ENCODE measurements at regions not wholly inside any gene's neighbourhood (a gene's known extent, or its start where the extent isn't known, plus 50 kb on each side); places are given as distances from the start of the nearest gene placed in this dataset.

DNA sequence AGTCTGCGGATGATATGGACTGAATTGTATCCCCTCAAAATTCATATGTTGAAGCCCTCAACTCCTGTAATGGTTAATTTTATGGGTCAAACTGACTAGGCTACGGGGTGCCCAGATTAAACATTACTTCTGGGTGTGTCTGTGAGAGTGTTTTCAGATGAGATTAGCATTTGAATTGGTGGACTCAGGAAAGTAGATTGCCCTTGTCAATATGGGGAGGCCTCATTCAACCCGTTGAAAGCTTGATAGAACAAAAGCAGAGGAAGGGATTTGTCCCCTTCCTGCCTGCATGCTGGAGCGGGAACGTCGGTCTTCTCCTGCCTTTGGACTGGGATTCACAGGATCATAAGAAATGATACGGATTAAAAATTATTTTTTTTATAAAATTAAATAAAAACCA is 84.5 kb downstream of the BBS10 start:
- Histone ChIP-seq H3K4me3 (replicated peaks in 1 of 3) (no peak overlapping the region), H3K36me3 (no peaks in the 10 kb centered on the region), H3K4me1 (peaks cover 0 to 9% of the 10 kb centered on the region in 2 donors), H3K9me3 (no peaks in the 10 kb centered on the region), H3K27me3 (no peaks in the 10 kb centered on the region), H3K27ac (no peak overlapping the region)
- TF ChIP-seq, protein P1, sequence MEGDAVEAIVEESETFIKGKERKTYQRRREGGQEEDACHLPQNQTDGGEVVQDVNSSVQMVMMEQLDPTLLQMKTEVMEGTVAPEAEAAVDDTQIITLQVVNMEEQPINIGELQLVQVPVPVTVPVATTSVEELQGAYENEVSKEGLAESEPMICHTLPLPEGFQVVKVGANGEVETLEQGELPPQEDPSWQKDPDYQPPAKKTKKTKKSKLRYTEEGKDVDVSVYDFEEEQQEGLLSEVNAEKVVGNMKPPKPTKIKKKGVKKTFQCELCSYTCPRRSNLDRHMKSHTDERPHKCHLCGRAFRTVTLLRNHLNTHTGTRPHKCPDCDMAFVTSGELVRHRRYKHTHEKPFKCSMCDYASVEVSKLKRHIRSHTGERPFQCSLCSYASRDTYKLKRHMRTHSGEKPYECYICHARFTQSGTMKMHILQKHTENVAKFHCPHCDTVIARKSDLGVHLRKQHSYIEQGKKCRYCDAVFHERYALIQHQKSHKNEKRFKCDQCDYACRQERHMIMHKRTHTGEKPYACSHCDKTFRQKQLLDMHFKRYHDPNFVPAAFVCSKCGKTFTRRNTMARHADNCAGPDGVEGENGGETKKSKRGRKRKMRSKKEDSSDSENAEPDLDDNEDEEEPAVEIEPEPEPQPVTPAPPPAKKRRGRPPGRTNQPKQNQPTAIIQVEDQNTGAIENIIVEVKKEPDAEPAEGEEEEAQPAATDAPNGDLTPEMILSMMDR (IDR thresholded peaks at IDR 0.05), result no peak
- no peak for TF ChIP-seq POLR2A (IDR thresholded peaks at IDR 0.05)
- 81 to 86% methylated on average over 7 of the region's 7 CpGs for WGBS, 2 donors
- intact Hi-C loops (cut with DNase I), result no loop called here
- DNase-seq, result no peak

DNA sequence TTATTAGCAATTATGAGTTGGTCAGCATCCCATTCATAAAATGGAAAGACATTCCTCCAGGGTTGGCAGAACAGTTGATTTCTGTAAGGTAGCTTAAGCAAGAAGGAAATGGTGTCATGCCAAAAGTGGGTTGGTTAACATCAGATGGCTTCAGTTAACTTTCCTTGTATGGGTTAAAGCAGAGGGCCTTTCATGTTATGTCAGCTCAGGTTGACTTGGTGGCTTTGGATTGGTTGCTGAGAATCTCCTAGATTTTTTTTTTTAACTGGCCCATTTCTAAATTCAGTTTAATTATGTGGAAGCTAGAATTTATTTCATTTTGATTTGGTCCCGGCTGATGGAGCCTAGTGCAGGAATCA is 87.8 kb downstream of the BBS10 start:
- no peak for TF ChIP-seq POLR2A (IDR thresholded peaks at IDR 0.05)
- TF ChIP-seq, protein P1 (IDR thresholded peaks at IDR 0.05), result no peak
- DNase-seq, result no peak
- H3K4me1 ChIP-seq, result peaks cover 0 to 5% of the 10 kb centered on the region in 2 donors
- no peak overlapping the region for H3K4me3 ChIP-seq (replicated peaks in 1 of 3)
- no peaks in the 10 kb centered on the region for H3K9me3 ChIP-seq
- no peak overlapping the region for H3K27ac ChIP-seq
- 88 to 91% methylated on average over 1 of the region's 1 CpG for WGBS, 2 donors
- no peaks in the 10 kb centered on the region for H3K27me3 ChIP-seq
- no peaks in the 10 kb centered on the region for H3K36me3 ChIP-seq
- intact Hi-C loops (cut with DNase I), result no loop called here

DNA sequence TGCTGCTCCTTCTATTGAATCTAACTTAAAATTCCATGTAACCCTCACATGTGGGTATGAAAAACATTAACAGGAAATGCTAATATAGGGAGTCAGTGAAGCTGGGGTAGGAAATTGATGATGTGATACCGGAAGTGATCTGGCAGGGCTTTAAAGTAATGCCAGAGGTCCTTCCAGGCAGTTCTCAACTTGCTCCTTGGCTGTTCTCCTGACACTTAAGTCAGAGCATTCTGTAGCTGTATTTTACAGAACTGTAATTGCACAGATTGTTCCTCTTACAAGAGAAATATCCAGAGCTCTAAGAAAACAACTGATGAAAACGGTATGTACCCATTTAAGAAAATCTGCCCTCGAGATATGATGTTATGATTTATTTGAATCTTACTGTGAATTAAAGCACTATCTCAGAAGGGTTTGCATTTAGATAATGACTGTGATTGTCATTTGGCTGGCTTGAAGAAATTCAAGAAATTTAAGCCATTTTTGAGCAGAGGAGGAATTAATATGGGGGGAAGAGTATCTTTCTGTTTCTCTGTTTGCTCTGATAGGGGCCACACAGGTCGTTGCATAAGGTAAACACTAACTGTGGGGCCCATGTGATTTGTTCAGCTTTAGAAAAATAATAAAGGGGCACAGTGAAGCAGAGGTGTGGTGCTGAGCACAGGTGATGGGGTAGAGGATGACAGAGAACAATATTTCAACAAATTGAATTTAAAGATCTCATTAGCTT is 88.4 kb downstream of the BBS10 start:
- no peak for TF ChIP-seq POLR2A (IDR thresholded peaks at IDR 0.05)
- TF ChIP-seq, protein P1 (IDR thresholded peaks at IDR 0.05), result no peak
- peaks cover 0 to 5% of the 10 kb centered on the region in 2 donors for H3K4me1 ChIP-seq
- peak overlapping the region in 1 of 3 donors; percentile 8 for H3K27ac ChIP-seq
- WGBS, 2 donors, result 27 to 40% methylated on average over 4 of the region's 4 CpGs
- intact Hi-C loops (cut with DNase I), result no loop called here
- H3K9me3 ChIP-seq, result no peaks in the 10 kb centered on the region
- H3K27me3 ChIP-seq, result no peaks in the 10 kb centered on the region
- no peak for DNase-seq
- no peaks in the 10 kb centered on the region for H3K36me3 ChIP-seq
- no peak overlapping the region for H3K4me3 ChIP-seq (replicated peaks in 1 of 3)

DNA sequence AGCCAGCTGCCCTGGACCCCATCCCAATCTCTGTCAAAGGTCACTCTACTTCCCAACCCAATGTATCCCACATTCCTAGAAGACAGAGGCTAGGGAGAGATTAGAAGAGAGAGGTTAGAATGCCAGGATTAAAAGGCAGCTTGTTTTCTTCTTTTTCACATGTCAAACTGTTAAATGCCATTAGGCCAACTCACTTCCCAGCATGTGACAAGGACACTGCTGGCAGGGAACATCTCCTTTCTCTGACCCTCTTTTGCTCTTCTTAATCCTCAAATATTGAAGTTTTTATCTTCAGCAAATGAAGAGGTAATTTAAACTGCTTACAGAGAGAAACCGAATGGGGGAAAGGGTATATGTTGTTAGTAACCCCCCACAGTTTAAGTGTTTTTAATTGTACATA is 89.1 kb downstream of the BBS10 start:
- H3K4me1 ChIP-seq, result peaks cover 0 to 5% of the 10 kb centered on the region in 2 donors
- DNase-seq, result no peak
- no peaks in the 10 kb centered on the region for H3K36me3 ChIP-seq
- no peak overlapping the region for H3K27ac ChIP-seq
- no peak for TF ChIP-seq POLR2A (IDR thresholded peaks at IDR 0.05)
- TF ChIP-seq, protein P1 (IDR thresholded peaks at IDR 0.05), result no peak
- intact Hi-C loops (cut with DNase I), result no loop called here
- H3K27me3 ChIP-seq, result no peaks in the 10 kb centered on the region
- H3K4me3 ChIP-seq (replicated peaks in 1 of 3), result no peak overlapping the region
- WGBS, 2 donors, result 43 to 53% methylated on average over 1 of the region's 1 CpG
- H3K9me3 ChIP-seq, result no peaks in the 10 kb centered on the region

DNA sequence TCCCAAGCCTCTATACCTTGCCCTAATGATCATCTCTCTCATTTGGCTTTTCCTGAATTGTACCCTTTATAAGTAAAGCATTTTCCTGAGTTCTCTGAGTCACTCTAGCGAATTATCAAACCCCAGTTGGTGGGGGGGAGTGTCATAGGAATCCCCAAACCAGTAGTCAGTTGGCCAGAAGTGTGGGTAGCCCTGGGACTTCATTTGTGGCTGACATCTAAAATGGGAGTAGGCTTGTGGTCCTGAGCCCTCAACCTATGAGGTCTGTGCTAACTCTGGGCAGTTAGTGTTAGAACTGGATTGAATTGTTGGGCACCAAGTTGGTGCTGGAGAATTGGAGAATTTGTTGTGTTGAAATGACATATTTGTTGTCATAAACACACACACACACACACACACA is 91.3 kb downstream of the BBS10 start:
- Histone ChIP-seq H3K4me1 (peaks cover 0 to 5% of the 10 kb centered on the region in 2 donors), H3K4me3 (replicated peaks in 1 of 3) (no peak overlapping the region), H3K27me3 (no peaks in the 10 kb centered on the region), H3K27ac (no peak overlapping the region), H3K9me3 (no peaks in the 10 kb centered on the region), H3K36me3 (no peaks in the 10 kb centered on the region)
- no peak for DNase-seq
- 87 to 92% methylated on average over 1 of the region's 1 CpG for WGBS, 2 donors
- intact Hi-C loops (cut with DNase I), result no loop called here
- TF ChIP-seq, protein P1 (IDR thresholded peaks at IDR 0.05), result no peak
- no peak for TF ChIP-seq POLR2A (IDR thresholded peaks at IDR 0.05)

All from thyroid gland (tissue), 4 donors.